ENCODE measurements at regions not wholly inside any gene's neighbourhood (a gene's known extent, or its start where the extent isn't known, plus 50 kb on each side); places are given as distances from the start of the nearest gene placed in this dataset.

DNA sequence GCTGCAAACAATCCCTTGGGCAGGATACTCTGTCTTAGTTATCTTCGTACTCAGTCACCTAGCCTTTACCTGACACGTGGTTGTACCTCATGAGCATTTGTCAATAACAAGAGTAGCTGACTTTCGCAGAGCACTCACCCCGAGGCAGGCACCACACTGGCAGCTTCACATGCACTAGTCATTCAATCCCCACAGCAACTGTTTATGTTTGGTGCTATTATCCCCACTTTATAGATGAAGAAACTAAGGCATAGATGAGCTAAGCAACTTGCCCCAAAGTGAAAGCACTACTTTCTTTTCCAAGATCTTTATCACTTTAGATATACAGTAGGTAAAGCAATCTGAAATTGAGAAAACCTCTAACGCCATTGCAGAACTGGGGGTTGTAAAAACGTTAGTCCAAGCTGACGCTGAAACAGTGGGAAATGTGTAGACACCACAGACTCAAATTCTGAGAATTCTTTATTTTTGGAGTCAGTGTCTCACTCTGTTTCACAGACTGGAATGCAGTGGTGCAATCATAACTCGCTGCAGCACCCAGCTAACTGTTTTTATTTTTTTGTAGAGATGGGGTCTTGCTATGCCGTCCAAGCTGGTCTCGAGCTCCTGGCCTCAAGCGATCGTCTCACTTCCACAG is 446.0 kb downstream of the FOXO1 start:
- TF ChIP-seq POLR2A (IDR thresholded peaks at IDR 0.05), result no peak
- TF ChIP-seq, protein P1, sequence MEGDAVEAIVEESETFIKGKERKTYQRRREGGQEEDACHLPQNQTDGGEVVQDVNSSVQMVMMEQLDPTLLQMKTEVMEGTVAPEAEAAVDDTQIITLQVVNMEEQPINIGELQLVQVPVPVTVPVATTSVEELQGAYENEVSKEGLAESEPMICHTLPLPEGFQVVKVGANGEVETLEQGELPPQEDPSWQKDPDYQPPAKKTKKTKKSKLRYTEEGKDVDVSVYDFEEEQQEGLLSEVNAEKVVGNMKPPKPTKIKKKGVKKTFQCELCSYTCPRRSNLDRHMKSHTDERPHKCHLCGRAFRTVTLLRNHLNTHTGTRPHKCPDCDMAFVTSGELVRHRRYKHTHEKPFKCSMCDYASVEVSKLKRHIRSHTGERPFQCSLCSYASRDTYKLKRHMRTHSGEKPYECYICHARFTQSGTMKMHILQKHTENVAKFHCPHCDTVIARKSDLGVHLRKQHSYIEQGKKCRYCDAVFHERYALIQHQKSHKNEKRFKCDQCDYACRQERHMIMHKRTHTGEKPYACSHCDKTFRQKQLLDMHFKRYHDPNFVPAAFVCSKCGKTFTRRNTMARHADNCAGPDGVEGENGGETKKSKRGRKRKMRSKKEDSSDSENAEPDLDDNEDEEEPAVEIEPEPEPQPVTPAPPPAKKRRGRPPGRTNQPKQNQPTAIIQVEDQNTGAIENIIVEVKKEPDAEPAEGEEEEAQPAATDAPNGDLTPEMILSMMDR (IDR thresholded peaks at IDR 0.05), result no peak
